ENCODE measurements at regions not wholly inside any gene's neighbourhood (a gene's known extent, or its start where the extent isn't known, plus 50 kb on each side); places are given as distances from the start of the nearest gene placed in this dataset.

DNA sequence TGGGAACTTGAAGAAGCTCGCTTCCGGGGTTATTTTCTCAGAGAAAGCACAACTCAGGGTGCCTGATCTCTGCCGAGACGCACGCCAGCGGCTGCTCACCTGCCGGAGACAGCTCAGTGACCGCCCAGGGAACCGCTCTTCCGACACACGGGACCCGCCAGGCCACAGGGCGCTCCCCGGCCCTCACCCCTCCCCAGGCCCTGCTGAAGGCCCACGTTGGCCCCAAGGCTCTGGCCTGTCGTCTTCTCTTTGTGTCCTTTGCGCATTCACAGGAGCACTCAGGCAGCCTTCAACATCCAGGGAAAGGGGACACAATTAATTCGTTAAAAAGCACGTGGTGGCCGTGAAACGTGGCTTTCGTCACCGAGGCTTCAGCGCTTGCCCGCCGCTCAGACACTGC, 276.3 kb upstream of the SALL3 start:
- TF ChIP-seq ZNF776 (CRISPR knock-in tag; IDR thresholded peaks at IDR 0.05) (no peak), NFYB (CRISPR knock-in tag; IDR thresholded peaks at IDR 0.05) (no peak), YY1 (IDR thresholded peaks at IDR 0.05; ENCODE audit: insufficient read depth, insufficient replicate concordance, low read depth, low read length) (no peak)

Data from HepG2 (cell line).